Liver (tissue), 7 donors: ENCODE measurements at regions not wholly inside any gene's neighbourhood (a gene's known extent, or its start where the extent isn't known, plus 50 kb on each side); places are given as distances from the start of the nearest gene placed in this dataset.

Experiments used
- DNase-seq: peaks from one replicate; pipeline ENCODE4 v3.0.0-alpha.2; 2017; ENCODE audit warnings: low spot score
- H3K27ac ChIP-seq, 2 donors: one replicate each; pipeline ENCODE4 v1.7.0; 2013; ENCODE audit warnings: inconsistent platforms in 2 of 2, low read length in 2 of 2, control low read depth in 1 of 2, low read depth in 1 of 2, mild to moderate bottlenecking in 1 of 2
- H3K27me3 ChIP-seq, 4 donors: one replicate each; pipeline versions ENCODE4 v1.6.1 to v1.7.0; 2013; ENCODE audit warnings: low read length in 3 of 4, inconsistent platforms in 1 of 4, mild to moderate bottlenecking in 1 of 4, moderate library complexity in 1 of 4; ENCODE audit not compliant: control insufficient read depth in 4 of 4, insufficient read depth in 4 of 4
- H3K36me3 ChIP-seq, 4 donors: one replicate each; pipeline versions ENCODE4 v1.6.1 to v1.7.0; 2013; ENCODE audit warnings: low read length in 3 of 4, mild to moderate bottlenecking in 3 of 4, low read depth in 1 of 4, moderate library complexity in 1 of 4; ENCODE audit not compliant: control insufficient read depth in 4 of 4, insufficient read depth in 3 of 4
- H3K4me1 ChIP-seq, 4 donors: one replicate each; pipeline versions ENCODE4 v1.6.1 to v1.7.0; 2013; ENCODE audit warnings: low read length in 3 of 4, mild to moderate bottlenecking in 3 of 4, moderate library complexity in 1 of 4; ENCODE audit not compliant: control insufficient read depth in 4 of 4, insufficient read depth in 4 of 4
- H3K4me3 ChIP-seq, 3 donors: one replicate each; pipeline versions ENCODE4 v1.6.1 to v1.7.0; 2013; ENCODE audit warnings: low read length in 3 of 3, control low read depth in 1 of 3, low read depth in 1 of 3, mild to moderate bottlenecking in 1 of 3
- H3K9ac ChIP-seq, 2 donors: one replicate each; pipeline ENCODE4 v1.7.0; 2013; ENCODE audit warnings: low read length in 2 of 2, mild to moderate bottlenecking in 2 of 2, moderate library complexity in 2 of 2, control low read depth in 1 of 2, low read depth in 1 of 2
- H3K9me3 ChIP-seq, 4 donors: one replicate each; pipeline versions ENCODE4 v1.6.1 to v1.7.0; 2013; ENCODE audit warnings: low read length in 3 of 4; ENCODE audit not compliant: control insufficient read depth in 4 of 4
- JUND ChIP-seq, 2 donors: IDR thresholded peaks; 2 replicates each; pipeline ENCODE4 v1.6.1; 2016; ENCODE audit warnings: antibody characterized with exemption in 2 of 2
- RAD21 ChIP-seq, 2 donors: IDR thresholded peaks; 2 replicates each; pipeline ENCODE4 v1.6.1; 2016; ENCODE audit warnings: antibody characterized with exemption in 2 of 2, mild to moderate bottlenecking in 2 of 2
- WGBS: extraction: QIAGEN DNeasy Blood & Tissue Kit; methylation state at CpG from one replicate; pipeline ENCODE4 v1.1.7; 2013; 5-methylcytosine and 5-hydroxymethylcytosine counted together
- donor health status: healthy.
- donor health status: healthy.
- donor health status: healthy.
- donor health status: healthy.

GRCh38 chr10:81820418-81820817, 54.6 kb upstream of the NRG3 start:
- no peaks in the 10 kb centered on the region for H3K9me3 ChIP-seq
- H3K27me3 ChIP-seq = no peaks in the 10 kb centered on the region
- H3K4me1 ChIP-seq = no peaks in the 10 kb centered on the region
- no peak overlapping the region for H3K4me3 ChIP-seq
- TF ChIP-seq JUND (IDR thresholded peaks at IDR 0.05) (no peak), RAD21 (IDR thresholded peaks at IDR 0.05) (peak; percentile 31)
- no peak for DNase-seq
- no peaks in the 10 kb centered on the region for H3K36me3 ChIP-seq
- WGBS = 5% methylated on average over 1 of the region's 1 CpG
- H3K27ac ChIP-seq = no peak overlapping the region
- H3K9ac ChIP-seq = no peak overlapping the region
